Testis (tissue), 2 donors: ENCODE measurements at regions not wholly inside any gene's neighbourhood (a gene's known extent, or its start where the extent isn't known, plus 50 kb on each side); places are given as distances from the start of the nearest gene placed in this dataset.

Experiments
- DNase-seq: peaks from one replicate; pipeline ENCODE4 v3.0.0-alpha.2; 2019
- H3K27ac ChIP-seq, 2 donors: fragments of 200-600 bp; sonication (generic); one replicate each; pipeline ENCODE4 v1.5.1; 2019
- H3K27me3 ChIP-seq: fragments of 200-600 bp; sonication (generic); one replicate; pipeline ENCODE4 v1.5.1; 2019
- H3K36me3 ChIP-seq: fragments of 200-600 bp; sonication (generic); one replicate; pipeline ENCODE4 v1.5.1; 2017; ENCODE audit warnings: low read depth; ENCODE audit errors: missing control alignments
- H3K4me1 ChIP-seq: fragments of 200-600 bp; sonication (generic); one replicate; pipeline ENCODE4 v1.5.1; 2019
- H3K4me3 ChIP-seq, 2 donors: fragments of 200-600 bp; sonication (generic); one replicate each; pipeline ENCODE4 v1.5.1; 2017 to 2019
- H3K9me3 ChIP-seq: fragments of 200-600 bp; sonication (generic); one replicate; pipeline ENCODE4 v1.5.1; 2017
- CTCF ChIP-seq, 3 experiments: fragments of 450-650 bp in 2 of 3; fragments of 200-600 bp in 1 of 3; sonication (generic) in 1 of 3; IDR thresholded peaks; one replicate each; pipeline ENCODE4 v1.5.1; 2016 to 2019; ENCODE audit warnings: antibody characterized with exemption in 3 of 3, mild to moderate bottlenecking in 2 of 3, moderate library complexity in 1 of 3
- POLR2A ChIP-seq: fragments of 450-650 bp; IDR thresholded peaks from one replicate; pipeline ENCODE4 v1.6.1; 2017; ENCODE audit warnings: antibody characterized with exemption, mild to moderate bottlenecking, moderate library complexity
- WGBS, 2 donors: methylation state at CpG; one replicate each; pipeline ENCODE4 v1.1.5; 2018; 5-methylcytosine and 5-hydroxymethylcytosine counted together
- intact Hi-C: fragments of 100-400 bp; cut with DNase I; formaldehyde crosslinking; loops from one replicate; pipeline ENCODE4 v1.15.1; 2023; ENCODE audit warnings: low total_unique reads

GRCh38 chr14:42078345-42078744, 471.7 kb downstream of the LRFN5 start:
- Histone ChIP-seq H3K9me3 (no peaks in the 10 kb centered on the region), H3K4me3 (no peak overlapping the region), H3K27me3 (no peaks in the 10 kb centered on the region), H3K4me1 (no peaks in the 10 kb centered on the region), H3K36me3 (no peaks in the 10 kb centered on the region), H3K27ac (no peak overlapping the region)
- intact Hi-C loops: no loop called here
- WGBS, 2 donors: 63 to 66% methylated on average over 2 of the region's 2 CpGs
- no peak for DNase-seq
- TF ChIP-seq POLR2A (no peak), CTCF (IDR thresholded peaks at IDR 0.05) (no peak)

- H3K4me1 ChIP-seq: no peaks in the 10 kb centered on the region
- intact Hi-C loops: no loop called here
- no peaks in the 10 kb centered on the region for H3K9me3 ChIP-seq
- no peak overlapping the region for H3K4me3 ChIP-seq
- TF ChIP-seq POLR2A: no peak
- DNase-seq: no peak
- 87 to 92% methylated on average over 3 of the region's 3 CpGs for WGBS, 2 donors
- H3K36me3 ChIP-seq: no peaks in the 10 kb centered on the region
- H3K27me3 ChIP-seq: no peaks in the 10 kb centered on the region
- no peak overlapping the region for H3K27ac ChIP-seq
Measured at GRCh38 chr14:42070031-42070430, 463.4 kb downstream of the LRFN5 start.

- Histone ChIP-seq H3K9me3 (no peaks in the 10 kb centered on the region), H3K4me3 (no peak overlapping the region), H3K4me1 (no peaks in the 10 kb centered on the region), H3K27ac (no peak overlapping the region), H3K36me3 (no peaks in the 10 kb centered on the region), H3K27me3 (no peaks in the 10 kb centered on the region)
- TF ChIP-seq POLR2A (no peak), CTCF (IDR thresholded peaks at IDR 0.05) (no peak)
- intact Hi-C loops: no loop called here
- 58 to 75% methylated on average over 2 of the region's 2 CpGs for WGBS, 2 donors
- DNase-seq: no peak
Measured at GRCh38 chr14:42057111-42057510, 450.4 kb downstream of the LRFN5 start.

- no peaks in the 10 kb centered on the region for H3K9me3 ChIP-seq
- H3K36me3 ChIP-seq: no peaks in the 10 kb centered on the region
- no peak for TF ChIP-seq POLR2A
- TF ChIP-seq CTCF (IDR thresholded peaks at IDR 0.05): no peak
- no peaks in the 10 kb centered on the region for H3K27me3 ChIP-seq
- H3K4me1 ChIP-seq: no peaks in the 10 kb centered on the region
- WGBS, 2 donors: 30 to 33% methylated on average over 3 of the region's 3 CpGs
- H3K27ac ChIP-seq: no peak overlapping the region
- intact Hi-C loops: no loop called here
- no peak overlapping the region for H3K4me3 ChIP-seq
- no peak for DNase-seq
Measured at GRCh38 chr14:42047421-42048055, 440.9 kb downstream of the LRFN5 start.

GRCh38 chr14:42045383-42045782, 438.7 kb downstream of the LRFN5 start:
- no peak for DNase-seq
- no peaks in the 10 kb centered on the region for H3K36me3 ChIP-seq
- 76 to 80% methylated on average over 3 of the region's 3 CpGs for WGBS, 2 donors
- no peak overlapping the region for H3K4me3 ChIP-seq
- no peak overlapping the region for H3K27ac ChIP-seq
- no peaks in the 10 kb centered on the region for H3K4me1 ChIP-seq
- no peaks in the 10 kb centered on the region for H3K27me3 ChIP-seq
- no peaks in the 10 kb centered on the region for H3K9me3 ChIP-seq
- intact Hi-C loops: no loop called here
- TF ChIP-seq CTCF (IDR thresholded peaks at IDR 0.05) (no peak), POLR2A (no peak)
